ENCODE measurements at regions not wholly inside any gene's neighbourhood (a gene's known extent, or its start where the extent isn't known, plus 50 kb on each side); places are given as distances from the start of the nearest gene placed in this dataset.

- in situ Hi-C loops (cut with HindIII; ENCODE audit: low sequenced_read_pairs) = no loop called here
- no peak overlapping the region for H3K4me3 ChIP-seq (ENCODE audit: low read depth, low read length)
- no peak for TF ChIP-seq CTCF (IDR thresholded peaks at IDR 0.05; ENCODE audit: low read depth, low read length, missing control alignments)
- no peak for DNase-seq (ENCODE audit: low read depth)
Measured at GRCh38 chr5:3026651-3027050, 275.2 kb upstream of the IRX2 start.

GRCh38 chr5:3026099-3026498 is 274.6 kb upstream of the IRX2 start:
- no peak for DNase-seq (ENCODE audit: low read depth)
- H3K4me3 ChIP-seq (ENCODE audit: low read depth, low read length) = no peak overlapping the region
- in situ Hi-C loops (cut with HindIII; ENCODE audit: low sequenced_read_pairs) = no loop called here
- no peak for TF ChIP-seq CTCF (IDR thresholded peaks at IDR 0.05; ENCODE audit: low read depth, low read length, missing control alignments)

- TF ChIP-seq CTCF (IDR thresholded peaks at IDR 0.05; ENCODE audit: low read depth, low read length, missing control alignments) = no peak
Measured at GRCh38 chr5:3025392-3025791, 273.9 kb upstream of the IRX2 start.

GRCh38 chr5:3024976-3025375 is 273.5 kb upstream of the IRX2 start:
- in situ Hi-C loops (cut with HindIII; ENCODE audit: low sequenced_read_pairs) = no loop called here
- DNase-seq (ENCODE audit: low read depth) = no peak
- no peak for TF ChIP-seq CTCF (IDR thresholded peaks at IDR 0.05; ENCODE audit: low read depth, low read length, missing control alignments)
- H3K4me3 ChIP-seq (ENCODE audit: low read depth, low read length) = no peak overlapping the region

More at GRCh38 chr5:3025392-3025791, 273.9 kb upstream of the IRX2 start:
- H3K4me3 ChIP-seq (ENCODE audit: low read depth, low read length) = no peak overlapping the region
- DNase-seq (ENCODE audit: low read depth) = no peak
- in situ Hi-C loops (cut with HindIII; ENCODE audit: low sequenced_read_pairs) = no loop called here

GRCh38 chr5:3024554-3024953 is 273.1 kb upstream of the IRX2 start:
- DNase-seq (ENCODE audit: low read depth) = no peak
- H3K4me3 ChIP-seq (ENCODE audit: low read depth, low read length) = no peak overlapping the region
- in situ Hi-C loops (cut with HindIII; ENCODE audit: low sequenced_read_pairs) = no loop called here
- no peak for TF ChIP-seq CTCF (IDR thresholded peaks at IDR 0.05; ENCODE audit: low read depth, low read length, missing control alignments)

- no peak for DNase-seq (ENCODE audit: low read depth)
- no peak overlapping the region for H3K4me3 ChIP-seq (ENCODE audit: low read depth, low read length)
- in situ Hi-C loops (cut with HindIII; ENCODE audit: low sequenced_read_pairs) = no loop called here
- TF ChIP-seq CTCF (IDR thresholded peaks at IDR 0.05; ENCODE audit: low read depth, low read length, missing control alignments) = no peak
Measured at GRCh38 chr5:3024126-3024525, 272.6 kb upstream of the IRX2 start.

- H3K4me3 ChIP-seq (ENCODE audit: low read depth, low read length) = no peak overlapping the region
- DNase-seq (ENCODE audit: low read depth) = no peak
- in situ Hi-C loops (cut with HindIII; ENCODE audit: low sequenced_read_pairs) = no loop called here
- no peak for TF ChIP-seq CTCF (IDR thresholded peaks at IDR 0.05; ENCODE audit: low read depth, low read length, missing control alignments)
Measured at GRCh38 chr5:3023656-3024055, 272.2 kb upstream of the IRX2 start.

All from astrocyte of the cerebellum (primary cell).